ENCODE measurements at regions not wholly inside any gene's neighbourhood (a gene's known extent, or its start where the extent isn't known, plus 50 kb on each side); places are given as distances from the start of the nearest gene placed in this dataset.
"Not testable (repeated sequence)": the region's sequence is repeated elsewhere in the genome, so short reads cannot be mapped to it uniquely, and the experiment has no call there.

DNA sequence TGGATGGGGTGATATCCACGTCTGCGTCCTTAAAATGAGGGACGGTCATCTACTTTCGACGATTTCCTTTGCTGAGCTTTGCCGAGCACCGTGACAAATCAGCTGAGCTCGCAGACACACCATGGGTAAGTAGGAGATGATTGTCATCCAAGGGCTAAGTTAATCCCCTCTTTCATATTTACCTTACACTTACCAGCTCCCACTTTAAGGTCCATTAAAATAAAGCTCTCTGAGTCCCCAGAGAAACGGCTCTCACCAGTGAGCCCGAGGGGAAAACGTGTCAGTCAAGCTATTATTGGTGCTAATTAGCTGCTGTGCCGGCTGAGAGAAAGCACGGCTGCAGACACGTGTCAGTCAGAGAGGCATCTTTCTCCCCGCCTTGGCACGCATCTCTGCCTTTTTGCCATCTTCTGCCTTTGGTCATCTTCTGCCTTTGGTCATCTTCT, 72.2 kb downstream of the CRLF2 start:
- DNase-seq = no peak

GRCh38 chrX:1139185-1139500, 73.3 kb downstream of the CRLF2 start:
- DNase-seq = no peak

DNA sequence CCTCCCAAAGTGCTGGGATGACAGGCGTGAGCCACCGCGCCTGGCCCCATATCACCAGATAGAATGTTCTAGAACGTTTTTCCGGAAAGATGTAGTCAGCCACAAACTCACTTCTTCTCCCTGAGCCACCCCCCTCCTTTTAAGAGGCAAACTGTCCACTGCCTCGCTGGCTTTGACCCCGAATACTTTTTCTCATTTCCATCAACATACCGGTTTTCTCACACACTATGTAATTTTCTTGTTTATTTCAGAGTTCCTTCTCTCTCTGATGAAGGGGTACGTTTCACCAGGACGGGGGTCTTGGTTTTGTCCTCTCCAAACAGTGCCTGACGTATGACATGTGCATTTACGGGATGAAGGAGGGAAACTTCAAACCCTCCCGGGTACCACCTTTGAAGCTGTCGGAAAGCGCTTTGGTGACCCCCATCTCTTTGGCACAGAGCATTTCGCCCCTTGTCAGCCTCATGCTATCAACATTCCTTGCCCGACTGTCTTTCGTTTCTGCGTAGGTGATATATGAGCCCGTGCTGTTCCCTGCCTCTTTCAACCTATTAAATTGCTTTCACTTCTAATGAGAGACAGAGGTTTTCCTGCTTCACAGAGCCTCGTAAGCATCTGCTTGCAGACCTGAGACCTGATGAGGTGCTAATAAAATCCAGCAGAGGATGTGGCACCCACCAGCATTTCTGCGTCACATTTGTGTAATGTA, 73.8 kb downstream of the CRLF2 start:
- DNase-seq = no peak

DNA sequence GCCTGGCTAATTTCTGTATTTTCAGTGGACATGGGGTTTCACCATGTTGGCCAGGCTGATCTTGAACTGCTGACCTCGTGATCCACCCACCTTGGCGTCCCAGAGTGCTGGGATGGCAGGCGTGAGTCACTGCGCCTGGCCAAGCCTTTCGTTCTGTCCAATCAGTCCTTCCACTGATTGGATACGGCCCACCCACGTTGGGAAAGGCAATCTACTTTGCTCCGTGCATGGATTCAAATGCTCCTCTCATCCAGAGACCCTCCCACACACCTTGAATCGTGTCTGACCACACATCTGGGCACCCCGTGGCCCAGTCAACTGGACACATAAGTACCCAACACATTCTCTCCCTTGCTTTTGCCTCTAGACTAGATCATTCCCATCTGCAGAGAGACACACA, 74.9 kb downstream of the CRLF2 start:
- DNase-seq = no peak

DNA sequence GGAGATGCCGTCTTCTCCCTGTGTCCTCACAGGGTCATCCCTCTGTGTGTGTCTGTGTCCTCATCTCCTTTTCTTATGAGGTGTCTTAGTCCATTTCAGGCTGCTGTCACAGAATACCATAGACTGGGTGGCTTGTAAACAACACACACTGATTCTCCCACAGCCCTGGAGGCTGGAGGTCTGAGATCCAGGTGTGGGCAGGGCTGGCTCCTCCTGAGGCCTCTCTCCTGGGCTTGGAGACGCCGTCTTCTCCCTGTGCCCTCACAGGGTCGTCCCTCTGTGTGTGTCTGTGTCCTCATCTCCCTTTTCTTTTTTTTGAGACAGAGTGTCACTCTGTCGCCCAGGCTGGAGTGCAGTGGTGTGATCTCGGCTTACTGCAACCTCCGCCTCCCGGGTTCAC, 75.9 kb downstream of the CRLF2 start:
- not testable (repeated sequence) for DNase-seq

DNA sequence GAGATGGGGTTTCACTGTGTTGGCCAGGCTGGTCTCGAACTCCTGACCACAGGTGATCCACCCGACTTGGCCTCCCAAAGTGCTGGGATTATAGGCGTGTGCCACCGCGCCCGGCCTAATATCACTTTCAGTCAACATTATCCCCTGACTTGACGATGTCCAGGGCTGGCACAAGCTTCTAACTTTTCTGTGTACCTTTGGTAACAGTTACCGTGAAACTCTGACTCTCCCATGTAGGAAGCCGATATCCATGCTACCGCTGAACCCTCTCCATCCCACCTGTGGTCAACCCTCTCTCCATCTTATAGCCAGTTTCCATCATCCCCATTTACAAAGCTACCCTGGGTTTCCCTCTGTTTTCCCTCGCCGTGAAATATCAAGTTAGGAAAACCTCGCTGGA, 77.5 kb downstream of the CRLF2 start:
- no peak for DNase-seq

DNA sequence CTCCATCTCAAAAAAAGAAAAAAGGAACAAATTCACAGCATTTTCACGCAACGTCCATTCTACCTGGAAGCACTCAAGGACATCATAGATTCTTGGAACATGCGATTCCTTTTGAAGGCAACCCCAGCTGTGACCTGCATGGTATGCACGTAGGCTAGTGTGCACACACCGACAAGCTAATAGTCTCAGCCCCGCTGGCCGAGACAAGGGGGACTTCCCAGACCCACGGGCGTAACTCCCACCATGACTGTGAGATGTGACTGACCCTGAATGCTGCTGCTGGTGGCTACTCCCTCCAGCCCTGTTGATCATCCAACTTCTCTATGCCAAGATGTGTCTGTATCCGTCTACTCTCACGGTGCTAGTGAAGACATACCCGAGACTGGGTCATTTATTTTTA, 78.3 kb downstream of the CRLF2 start:
- DNase-seq = no peak

DNA sequence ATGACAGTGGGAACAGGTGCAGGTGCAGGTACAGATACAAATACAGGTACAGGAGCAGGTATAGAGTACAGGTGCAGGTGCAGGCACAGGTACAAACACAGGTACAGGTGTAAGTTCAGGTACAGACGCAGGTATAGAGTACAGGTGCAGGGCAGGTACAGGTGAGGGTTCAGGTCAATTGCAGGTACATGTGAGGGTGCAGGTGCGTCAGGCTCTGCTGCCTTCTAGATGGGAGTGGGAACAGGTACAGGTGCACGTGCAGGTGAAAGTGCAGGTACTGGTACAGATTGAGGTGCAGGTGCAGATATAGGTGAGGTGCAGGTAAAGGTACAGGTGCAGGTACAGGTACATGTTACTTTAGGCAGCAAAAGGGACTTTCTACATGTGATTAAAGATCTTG, 85.7 kb downstream of the CRLF2 start:
- no peak for DNase-seq

GRCh38 chrX:1124531-1124930, 87.9 kb downstream of the CRLF2 start:
- no peak for DNase-seq

GRCh38 chrX:1122851-1123250, 89.6 kb downstream of the CRLF2 start:
- not testable (repeated sequence) for DNase-seq

GRCh38 chrX:1119275-1119674, 93.2 kb downstream of the CRLF2 start:
- DNase-seq = no peak

- DNase-seq = no peak
These were observed 93.8 kb downstream of the CRLF2 start for GRCh38 chrX:1118572-1119199.

GRCh38 chrX:1115411-1115810, 97.0 kb downstream of the CRLF2 start:
- DNase-seq = not testable (repeated sequence)

DNA sequence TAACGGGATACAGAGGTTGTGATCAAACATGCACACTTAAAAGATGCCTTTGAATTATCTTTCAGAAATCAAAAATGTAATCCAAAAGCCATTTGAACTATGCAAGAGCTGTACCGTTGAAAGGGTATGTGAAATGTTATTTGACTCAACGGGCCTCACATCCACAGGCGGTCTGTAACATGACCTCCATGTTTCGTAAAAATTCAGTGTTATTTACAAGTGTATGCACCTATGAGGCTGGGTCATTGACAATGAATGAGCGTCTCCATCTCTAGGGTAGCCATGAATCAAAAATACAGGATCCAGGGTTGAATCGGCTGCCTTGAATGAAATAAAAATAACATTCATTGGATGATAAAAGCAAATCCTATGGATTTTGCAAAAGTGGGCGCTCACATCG, 100.1 kb downstream of the CRLF2 start:
- no peak for DNase-seq

- no peak for DNase-seq
These were observed 100.7 kb downstream of the CRLF2 start for GRCh38 chrX:1111601-1112300.

DNA sequence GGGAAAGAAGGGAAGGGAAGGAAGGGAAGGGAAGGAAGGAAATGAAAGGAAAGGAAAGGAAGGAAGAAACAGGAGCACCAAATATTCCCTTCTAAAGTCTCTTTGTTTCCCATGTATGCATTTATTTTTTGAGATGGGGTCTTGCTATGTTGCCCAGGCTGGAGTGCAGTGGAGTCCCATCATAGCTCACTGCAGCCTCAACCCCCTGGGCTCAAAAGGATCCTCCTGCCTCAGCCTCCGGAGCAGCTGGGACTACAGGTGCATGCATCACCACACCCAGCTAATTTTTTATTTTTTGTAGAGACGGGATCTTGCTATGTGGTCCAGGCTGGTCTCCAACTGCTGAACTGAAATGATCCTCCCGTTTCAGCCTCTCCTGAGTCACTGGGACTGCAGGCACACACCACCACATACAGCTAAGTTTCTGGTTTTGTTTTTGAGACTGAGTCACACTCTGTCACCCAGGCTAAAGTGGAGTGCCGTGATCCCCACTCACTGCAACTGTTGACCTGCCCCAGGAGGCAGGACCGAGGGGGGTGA, 102.8 kb downstream of the CRLF2 start:
- DNase-seq = no peak

GRCh38 chrX:1108501-1109445, 103.7 kb downstream of the CRLF2 start:
- DNase-seq = no peak

DNA sequence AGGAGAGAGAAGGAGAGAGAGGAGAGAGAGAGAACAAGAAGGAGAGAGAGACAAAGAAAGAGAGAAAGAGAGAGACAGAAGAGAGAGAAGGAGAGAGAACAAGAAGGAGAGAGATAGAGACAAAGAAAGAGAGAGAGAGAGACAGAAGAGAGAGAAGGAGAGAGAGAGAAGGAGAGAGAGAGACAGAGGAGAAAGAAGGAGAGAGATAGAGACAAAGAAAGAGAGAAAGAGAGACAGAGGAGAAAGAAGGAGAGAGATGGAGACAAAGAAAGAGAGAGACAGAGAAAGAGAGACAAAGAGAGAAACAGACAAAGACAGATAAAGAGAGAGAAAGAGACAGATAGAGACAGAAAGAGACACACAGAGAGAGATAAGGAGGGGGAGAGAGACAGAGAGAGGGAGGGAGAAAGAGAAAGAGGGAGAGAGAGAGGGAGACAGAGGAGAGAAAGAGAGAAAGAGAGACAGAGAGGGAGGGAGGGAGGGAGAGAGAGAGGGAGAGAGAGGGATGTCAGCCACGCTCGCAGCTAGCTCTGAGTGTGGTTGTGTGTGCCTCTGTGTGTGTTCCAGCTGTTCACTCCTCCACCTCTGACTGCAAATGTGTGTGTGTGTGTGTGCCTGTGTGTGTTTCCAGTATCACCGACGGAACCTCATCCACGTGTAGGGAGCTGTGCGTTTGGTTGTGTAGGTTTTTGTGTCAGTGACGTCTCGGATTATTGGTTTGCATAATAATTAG, 105.8 kb downstream of the CRLF2 start:
- no peak for DNase-seq

DNA sequence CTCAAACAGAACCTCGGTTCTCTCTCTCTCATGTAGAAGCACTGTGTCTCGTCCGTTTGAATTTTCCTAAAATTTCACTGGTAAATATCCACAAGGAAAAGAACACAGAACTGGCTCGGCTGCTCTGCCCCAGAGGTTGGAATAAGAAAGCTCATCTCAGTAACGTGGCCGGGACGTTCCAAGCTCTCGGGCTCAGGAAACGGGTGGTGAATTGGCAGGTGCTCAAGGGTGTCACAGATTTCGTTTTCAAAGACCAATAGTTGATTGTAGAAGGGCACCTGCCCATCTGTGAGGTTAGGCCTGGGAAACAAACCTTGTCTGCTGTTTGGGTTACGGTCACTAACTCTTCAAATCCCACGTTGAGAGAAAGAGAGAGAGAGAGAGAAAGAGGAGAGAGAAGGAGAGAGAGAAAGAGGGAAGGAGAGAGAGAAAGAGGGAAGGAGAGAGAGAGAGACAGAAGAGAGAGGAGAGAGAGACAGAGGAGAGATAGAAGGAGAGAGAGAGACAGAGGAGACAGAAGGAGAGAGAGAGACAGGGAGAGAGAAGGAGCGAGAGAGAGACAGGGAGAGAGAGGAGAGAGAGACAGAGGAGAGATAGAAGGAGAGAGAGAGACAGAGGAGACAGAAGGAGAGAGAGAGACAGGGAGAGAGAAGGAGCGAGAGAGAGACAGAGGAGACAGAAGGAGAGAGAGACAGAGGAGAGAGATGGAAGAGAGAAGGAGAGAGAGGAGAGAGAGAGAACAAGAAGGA, 106.6 kb downstream of the CRLF2 start:
- DNase-seq = no peak

GRCh38 chrX:1105031-1105430, 107.4 kb downstream of the CRLF2 start:
- not testable (repeated sequence) for DNase-seq

GRCh38 chrX:1103360-1103759, 109.1 kb downstream of the CRLF2 start:
- DNase-seq = no peak
